ENCODE measurements at regions not wholly inside any gene's neighbourhood (a gene's known extent, or its start where the extent isn't known, plus 50 kb on each side); places are given as distances from the start of the nearest gene placed in this dataset.

- TF ChIP-seq CHD1 (IDR thresholded peaks at IDR 0.05; ENCODE audit: low read length), result no peak
- no peak for TF ChIP-seq LCOR (CRISPR knock-in tag; IDR thresholded peaks at IDR 0.05)
- TF ChIP-seq PHB (CRISPR knock-in tag; IDR thresholded peaks at IDR 0.05), result no peak
- no peak for TF ChIP-seq RFX1 (IDR thresholded peaks at IDR 0.05)
- TF ChIP-seq SMAD3 (CRISPR knock-in tag; conservative IDR thresholded peaks at IDR 0.05), result no peak
- TF ChIP-seq CTCF (IDR thresholded peaks at IDR 0.05 in 2 of 3, conservative IDR thresholded peaks at IDR 0.05 in 1 of 3; ENCODE audit: insufficient read depth in 2 of 3, low read depth in 1 of 3, low read length in 3 of 3), result no peak
- no peak for TF ChIP-seq ZBTB7A (IDR thresholded peaks at IDR 0.05; ENCODE audit: borderline replicate concordance, control insufficient read depth, low read depth, low read length)
- TF ChIP-seq ZKSCAN1 (IDR thresholded peaks at IDR 0.05; ENCODE audit: low read depth, low read length), result no peak
- no peak for TF ChIP-seq ZKSCAN3 (CRISPR knock-in tag; IDR thresholded peaks at IDR 0.05)
- no peak for TF ChIP-seq MCM7 (IDR thresholded peaks at IDR 0.05)
- TF ChIP-seq ZNF133 (CRISPR knock-in tag; IDR thresholded peaks at IDR 0.05), result no peak
- TF ChIP-seq ATF4 (CRISPR knock-in tag; IDR thresholded peaks at IDR 0.05), result no peak
- no peak for TF ChIP-seq ZBTB8A (IDR thresholded peaks at IDR 0.05; ENCODE audit: partially characterized antibody)
- TF ChIP-seq ZNF384 (IDR thresholded peaks at IDR 0.05; ENCODE audit: low read depth, low read length), result no peak
Observed at GRCh38 chr9:96108691-96109380, 193.1 kb downstream of the HSD17B3 start.
